Activated T-cell treated with anti-CD3 and anti-CD28 coated beads, Interleukin-2, amount 50 U/mL, for 72 hours (primary cell): ENCODE measurements at regions not wholly inside any gene's neighbourhood (a gene's known extent, or its start where the extent isn't known, plus 50 kb on each side); places are given as distances from the start of the nearest gene placed in this dataset.

Source experiments
- ATAC-seq, 2 donors: fragments of 150-1000 bp; cut with Tn5 transposase; replicated peaks in 1 of 2; 2 replicates each; pipeline ENCODE4 v1.10.0; 2021; ENCODE audit warnings: moderate library complexity in 2 of 2, mild to moderate bottlenecking in 1 of 2
- DNase-seq, 2 donors: peaks; one replicate each; pipeline ENCODE4 v3.0.0; 2021 to 2022; ENCODE audit warnings: mixed read lengths in 1 of 2
- H3K27ac Mint-ChIP-seq: one replicate; pipeline ENCODE4 v1.8.0; 2022; ENCODE audit warnings: mild to moderate bottlenecking, moderate library complexity, mixed read lengths
- H3K27me3 Mint-ChIP-seq: one replicate; pipeline ENCODE4 v1.8.0; 2022; ENCODE audit warnings: low read depth, mixed read lengths
- H3K36me3 Mint-ChIP-seq, 2 donors: one replicate each; pipeline ENCODE4 v1.8.0; 2022; ENCODE audit warnings: mixed read lengths in 2 of 2, mild to moderate bottlenecking in 1 of 2; ENCODE audit not compliant: insufficient read depth in 2 of 2
- H3K4me1 Mint-ChIP-seq: one replicate; pipeline ENCODE4 v1.8.0; 2022; ENCODE audit warnings: low read depth, mixed read lengths
- H3K4me3 Mint-ChIP-seq, 2 donors: one replicate each; pipeline ENCODE4 v1.8.0; 2022; ENCODE audit warnings: mild to moderate bottlenecking in 2 of 2, mixed read lengths in 2 of 2, moderate library complexity in 2 of 2
- H3K9me3 Mint-ChIP-seq, 2 donors: one replicate each; pipeline ENCODE4 v1.8.0; 2022; ENCODE audit warnings: mixed read lengths in 2 of 2

DNA sequence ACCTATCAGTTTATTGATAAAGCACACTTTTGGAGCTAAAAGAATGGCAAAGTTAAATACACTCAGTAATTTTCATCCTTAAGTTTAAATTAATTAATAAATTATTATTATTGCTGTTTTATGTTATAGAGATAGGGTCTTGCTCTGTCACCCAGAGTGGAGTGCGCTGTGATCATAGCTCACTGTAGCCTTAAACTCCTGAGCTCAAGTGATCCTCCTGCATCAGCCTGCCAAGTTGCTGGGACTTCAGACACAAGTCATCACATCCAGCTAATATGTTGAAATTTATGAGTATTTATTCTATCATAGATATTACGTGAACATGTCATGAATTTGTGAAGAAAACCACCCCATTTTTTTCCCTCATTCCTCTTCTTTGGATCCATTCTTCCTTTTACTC is 64.2 kb downstream of the GJA1 start:
- H3K27ac Mint-ChIP-seq: no peak overlapping the region
- DNase-seq (no peak), ATAC-seq (no peak)
- no peaks in the 10 kb centered on the region for H3K27me3 Mint-ChIP-seq
- H3K4me3 Mint-ChIP-seq: no peak overlapping the region
- no peaks in the 10 kb centered on the region for H3K9me3 Mint-ChIP-seq
- peaks cover 12% of the 10 kb centered on the region for H3K4me1 Mint-ChIP-seq
- no peaks in the 10 kb centered on the region for H3K36me3 Mint-ChIP-seq

DNA sequence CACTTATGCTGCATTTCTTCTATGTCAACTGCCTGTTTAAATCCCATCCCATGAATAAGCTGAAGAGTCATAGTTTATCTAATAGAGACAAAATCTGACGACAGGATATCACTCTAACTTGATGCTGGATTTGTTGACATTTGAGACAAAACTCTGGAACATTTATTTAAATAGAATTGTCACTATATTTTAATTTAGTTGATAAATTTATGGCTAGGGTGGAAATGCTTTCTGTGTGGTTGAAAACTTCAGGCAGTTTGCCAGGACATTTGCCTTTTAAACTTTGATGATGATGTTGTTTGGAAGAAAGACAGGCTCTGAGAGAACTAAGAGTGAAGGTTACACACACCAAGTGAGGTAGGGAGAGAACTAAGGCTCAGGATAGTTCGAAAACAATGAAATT is 68.1 kb downstream of the GJA1 start:
- no peak overlapping the region for H3K27ac Mint-ChIP-seq
- H3K4me3 Mint-ChIP-seq: no peak overlapping the region
- peaks cover 14% of the 10 kb centered on the region for H3K4me1 Mint-ChIP-seq
- peak in 1 of 2 donors; percentile 12 for ATAC-seq
- H3K36me3 Mint-ChIP-seq: no peaks in the 10 kb centered on the region
- H3K27me3 Mint-ChIP-seq: no peaks in the 10 kb centered on the region
- no peaks in the 10 kb centered on the region for H3K9me3 Mint-ChIP-seq
- no peak for DNase-seq

DNA sequence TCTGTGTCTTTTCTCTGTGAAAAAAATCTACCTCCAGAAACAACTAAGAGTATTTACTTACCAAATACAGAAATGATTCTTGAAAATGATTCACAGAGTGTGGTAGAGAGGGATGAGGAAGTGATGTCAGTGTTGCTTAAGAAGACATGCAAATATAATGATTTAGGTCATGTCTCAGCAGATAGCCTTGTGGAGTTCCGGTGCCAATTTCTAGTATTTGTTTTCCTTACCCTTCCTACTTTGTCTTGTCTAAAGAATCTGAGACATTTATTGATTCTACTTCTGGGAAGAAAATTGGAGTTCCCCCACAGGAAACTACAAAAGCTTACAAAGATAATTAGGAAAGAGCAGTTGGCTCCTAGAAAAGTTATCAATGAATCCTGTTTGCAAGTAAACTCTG is 68.8 kb downstream of the GJA1 start:
- H3K4me1 Mint-ChIP-seq: peaks cover 14% of the 10 kb centered on the region
- no peaks in the 10 kb centered on the region for H3K9me3 Mint-ChIP-seq
- H3K27ac Mint-ChIP-seq: peak overlapping the region; percentile 58
- DNase-seq: no peak
- H3K4me3 Mint-ChIP-seq: peak overlapping the region in 1 of 2 donors; percentile 8
- ATAC-seq: peak; percentile 92 to 96
- no peaks in the 10 kb centered on the region for H3K27me3 Mint-ChIP-seq
- no peaks in the 10 kb centered on the region for H3K36me3 Mint-ChIP-seq

DNA sequence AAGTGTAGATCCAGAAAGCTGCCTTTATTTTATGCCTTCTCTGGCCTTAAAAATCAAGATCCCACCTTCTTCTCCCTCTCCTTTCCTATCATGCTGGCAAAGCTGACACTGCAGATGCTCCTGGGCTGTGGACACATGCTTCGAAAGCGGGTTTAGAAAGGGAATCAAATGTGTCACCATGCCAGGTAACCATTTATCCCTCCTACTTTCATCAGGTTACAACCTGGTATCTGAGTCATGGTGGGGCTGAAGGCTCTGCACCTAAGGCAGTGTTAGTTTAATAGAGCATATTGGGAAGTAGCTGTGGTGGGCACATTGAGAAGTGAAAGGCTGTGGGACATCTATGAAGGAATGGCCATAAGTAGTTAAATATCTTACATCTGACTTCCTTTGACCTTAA is 69.8 kb downstream of the GJA1 start:
- Mint-ChIP-seq H3K27ac (no peak overlapping the region), H3K36me3 (no peaks in the 10 kb centered on the region), H3K9me3 (no peaks in the 10 kb centered on the region), H3K4me3 (no peak overlapping the region), H3K27me3 (no peaks in the 10 kb centered on the region), H3K4me1 (peaks cover 14% of the 10 kb centered on the region)
- no peak for ATAC-seq
- no peak for DNase-seq

DNA sequence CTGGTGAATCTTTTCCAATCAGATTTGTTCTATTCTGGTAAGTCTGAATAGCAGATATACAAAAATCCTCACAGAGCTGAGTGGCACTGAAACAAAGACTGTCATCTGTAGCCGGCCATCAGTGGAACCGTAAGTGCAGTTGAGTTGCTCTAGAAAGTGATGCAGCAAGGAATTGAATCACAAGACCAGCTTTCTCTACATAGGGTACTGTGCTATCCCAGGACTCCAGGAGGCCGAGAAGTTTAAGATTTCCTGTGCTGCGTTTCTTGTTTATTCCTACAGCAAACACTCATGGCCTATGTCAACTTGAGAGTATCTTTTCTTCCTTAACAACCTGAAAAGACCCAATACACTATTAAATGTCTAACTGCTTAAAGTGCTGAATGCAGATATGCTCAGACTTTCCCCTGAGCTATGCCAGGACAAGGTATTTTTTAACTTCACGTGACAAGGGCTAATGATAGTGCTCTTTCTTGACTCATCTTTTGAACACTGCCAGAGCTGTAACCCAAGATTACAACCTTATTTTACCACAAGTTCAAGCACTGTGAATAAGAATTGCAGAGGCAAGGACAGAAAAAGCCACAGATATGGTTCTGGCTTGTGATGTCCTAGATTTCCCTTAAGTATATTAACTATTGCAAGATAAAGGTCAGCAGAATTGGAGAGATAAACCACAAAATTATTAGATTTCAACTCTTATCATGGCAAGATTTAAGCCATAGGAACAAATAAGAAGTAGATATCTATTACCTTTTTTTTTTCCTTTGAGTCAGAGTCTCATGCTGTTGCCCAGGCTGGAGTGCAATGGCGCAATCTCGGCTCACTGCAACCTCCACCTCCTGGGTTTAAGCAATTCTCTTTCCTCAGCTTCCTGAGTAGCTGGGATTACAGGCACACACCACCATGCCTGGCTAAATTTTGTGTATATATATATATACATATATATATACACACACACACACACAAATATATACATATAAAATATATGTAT is 71.6 kb downstream of the GJA1 start:
- Mint-ChIP-seq H3K4me1 (peaks cover 14% of the 10 kb centered on the region), H3K9me3 (no peaks in the 10 kb centered on the region), H3K4me3 (no peak overlapping the region), H3K27me3 (no peaks in the 10 kb centered on the region), H3K36me3 (no peaks in the 10 kb centered on the region), H3K27ac (no peak overlapping the region)
- no peak for DNase-seq
- ATAC-seq: no peak

DNA sequence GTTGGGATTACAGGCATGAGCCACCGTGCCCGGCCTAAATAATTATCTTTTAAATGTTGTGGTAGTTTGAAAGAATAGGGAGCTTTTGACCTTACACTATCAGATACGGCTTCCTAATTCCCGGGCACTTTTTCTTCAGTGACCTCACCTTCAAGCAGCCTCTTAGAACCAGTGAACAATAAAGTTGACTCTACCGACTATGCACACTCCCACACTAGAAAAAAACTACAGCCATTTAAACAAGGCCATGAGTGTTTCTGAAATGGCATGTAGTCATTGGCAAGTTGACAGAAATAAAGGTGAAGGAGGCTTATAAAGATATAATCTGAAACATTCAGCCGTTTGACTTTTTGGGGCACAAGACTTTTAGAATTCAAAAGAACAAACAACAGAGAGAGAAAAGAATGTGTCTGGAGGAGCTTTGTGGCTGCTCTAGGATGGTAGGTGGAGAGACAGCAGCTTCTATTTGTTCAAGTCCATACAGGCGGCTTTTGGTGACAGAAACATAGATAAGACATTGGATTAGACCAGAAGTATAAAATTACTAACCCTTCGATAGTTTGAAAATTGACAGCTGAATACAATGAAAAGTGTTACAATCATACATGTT is 75.2 kb downstream of the GJA1 start:
- DNase-seq: no peak
- H3K27ac Mint-ChIP-seq: no peak overlapping the region
- no peak for ATAC-seq
- H3K9me3 Mint-ChIP-seq: no peaks in the 10 kb centered on the region
- H3K27me3 Mint-ChIP-seq: no peaks in the 10 kb centered on the region
- no peaks in the 10 kb centered on the region for H3K4me1 Mint-ChIP-seq
- H3K36me3 Mint-ChIP-seq: no peaks in the 10 kb centered on the region
- no peak overlapping the region for H3K4me3 Mint-ChIP-seq

DNA sequence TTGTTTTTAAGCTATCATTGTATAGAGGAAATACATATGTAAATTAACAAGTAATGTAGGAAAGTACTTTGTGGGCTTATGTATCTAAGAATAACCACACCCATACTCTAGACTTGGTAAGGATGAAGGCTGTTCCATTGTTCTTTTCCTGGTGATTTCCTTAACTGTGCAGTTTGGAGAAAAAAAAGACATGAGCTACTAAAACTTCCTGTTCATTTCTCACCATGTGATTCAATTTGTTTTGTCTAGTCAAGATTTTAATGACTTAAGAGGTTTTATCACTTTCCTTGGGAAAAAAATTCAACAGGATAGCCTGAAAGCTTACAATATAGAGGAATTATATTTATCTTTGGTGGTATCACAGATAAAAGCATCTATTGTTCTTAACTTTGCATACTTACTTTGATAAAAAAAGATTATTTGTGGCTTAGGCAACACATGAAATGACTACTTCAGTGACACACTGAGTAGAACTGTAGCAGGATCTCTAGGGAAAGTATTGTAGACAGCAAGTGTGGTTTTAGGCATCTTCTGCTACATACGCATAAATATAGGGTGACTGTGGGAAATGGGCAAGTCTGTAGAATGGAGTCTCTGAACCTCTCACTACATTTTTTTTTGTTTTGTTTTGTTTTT is 80.3 kb downstream of the GJA1 start:
- DNase-seq: no peak
- H3K27me3 Mint-ChIP-seq: no peaks in the 10 kb centered on the region
- H3K4me3 Mint-ChIP-seq: no peak overlapping the region
- H3K9me3 Mint-ChIP-seq: no peaks in the 10 kb centered on the region
- ATAC-seq: no peak
- H3K27ac Mint-ChIP-seq: no peak overlapping the region
- H3K4me1 Mint-ChIP-seq: no peaks in the 10 kb centered on the region
- no peaks in the 10 kb centered on the region for H3K36me3 Mint-ChIP-seq

DNA sequence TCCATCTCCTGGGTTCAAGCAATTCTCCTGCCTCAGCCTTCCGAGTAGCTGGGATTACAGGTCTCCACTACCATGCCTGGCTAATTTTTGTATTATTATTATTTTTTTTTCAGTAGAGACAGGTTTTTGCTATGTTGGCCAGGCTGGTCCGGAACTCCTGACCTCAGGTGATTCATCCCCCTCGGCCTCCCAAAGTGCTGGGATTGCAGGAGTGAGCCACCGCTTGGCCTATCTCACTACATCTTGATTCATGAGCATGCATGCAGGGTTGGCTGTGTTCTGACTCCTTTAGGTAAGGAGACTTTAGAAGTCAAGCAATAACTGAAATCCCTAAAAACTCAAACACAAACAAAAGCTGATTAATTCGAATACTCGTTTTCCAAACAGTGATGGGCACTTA is 80.9 kb downstream of the GJA1 start:
- Mint-ChIP-seq H3K36me3 (no peaks in the 10 kb centered on the region), H3K4me1 (no peaks in the 10 kb centered on the region), H3K27ac (no peak overlapping the region), H3K9me3 (no peaks in the 10 kb centered on the region), H3K27me3 (no peaks in the 10 kb centered on the region), H3K4me3 (no peak overlapping the region)
- ATAC-seq (no peak), DNase-seq (no peak)

DNA sequence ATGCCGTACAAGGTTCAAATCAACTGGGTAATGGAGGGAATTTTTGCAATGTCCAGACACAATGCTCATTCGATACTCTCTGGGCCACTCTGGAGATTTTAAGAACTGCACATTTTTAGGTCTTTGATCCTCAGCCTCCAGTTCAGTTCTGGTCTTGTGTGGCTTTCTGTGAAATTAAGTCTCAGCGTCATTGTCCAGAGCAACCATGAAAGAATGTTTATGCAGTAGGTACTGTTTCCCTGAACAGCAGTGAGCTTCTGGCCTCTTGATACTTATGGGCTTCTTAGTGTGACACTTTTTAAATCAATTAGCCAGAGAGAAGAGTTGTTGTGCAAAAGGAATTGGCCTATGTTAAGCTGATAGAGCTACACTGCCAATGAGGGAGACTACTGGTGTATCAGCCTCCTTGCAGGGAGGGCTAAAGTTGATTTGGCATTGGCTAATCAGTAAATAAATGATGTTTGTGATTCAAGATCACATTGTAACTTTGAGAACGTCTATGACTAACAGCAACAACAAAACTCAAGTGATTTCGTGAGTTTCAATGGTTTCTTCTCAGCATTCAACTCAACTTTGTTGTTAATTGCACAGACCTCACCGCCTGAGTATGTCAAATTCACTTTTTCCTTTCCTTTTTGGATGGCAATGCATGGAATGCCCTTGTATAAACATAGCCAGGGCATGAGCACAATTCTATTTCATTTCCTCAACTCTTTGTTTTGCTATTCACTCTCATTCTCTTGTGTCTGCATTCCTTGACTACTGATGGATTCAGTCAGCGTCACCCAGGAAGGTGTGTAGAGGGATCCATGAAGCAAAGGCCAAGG is 85.1 kb downstream of the GJA1 start:
- ATAC-seq (no peak), DNase-seq (no peak)
- no peaks in the 10 kb centered on the region for H3K9me3 Mint-ChIP-seq

DNA sequence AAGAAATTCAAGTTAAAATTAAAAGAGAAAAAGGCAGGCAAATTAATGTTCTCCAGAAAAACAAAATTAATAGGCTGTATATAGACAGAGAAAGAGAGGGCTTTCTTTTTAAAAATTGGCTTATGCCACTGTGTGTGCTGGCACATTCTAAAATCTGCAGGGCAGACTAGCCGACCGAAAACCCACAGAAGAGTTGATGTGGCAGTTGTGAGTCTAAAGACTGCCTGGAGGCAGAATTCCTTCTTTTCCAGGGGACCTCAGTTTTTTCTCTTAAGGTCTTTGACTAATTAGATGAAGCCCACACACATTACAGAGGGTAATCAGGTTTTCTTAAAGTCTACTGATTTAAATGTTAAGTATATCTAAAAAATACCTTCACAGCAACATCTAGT is 85.7 kb downstream of the GJA1 start:
- ATAC-seq: no peak
- Mint-ChIP-seq H3K27me3 (no peaks in the 10 kb centered on the region), H3K4me3 (no peak overlapping the region), H3K9me3 (no peaks in the 10 kb centered on the region), H3K27ac (no peak overlapping the region), H3K36me3 (no peaks in the 10 kb centered on the region), H3K4me1 (no peaks in the 10 kb centered on the region)
- no peak for DNase-seq

More for the DNA sequence above, 85.1 kb downstream of the GJA1 start:
- no peaks in the 10 kb centered on the region for H3K27me3 Mint-ChIP-seq
- no peaks in the 10 kb centered on the region for H3K4me1 Mint-ChIP-seq
- no peaks in the 10 kb centered on the region for H3K36me3 Mint-ChIP-seq
- H3K4me3 Mint-ChIP-seq: no peak overlapping the region
- H3K27ac Mint-ChIP-seq: no peak overlapping the region

DNA sequence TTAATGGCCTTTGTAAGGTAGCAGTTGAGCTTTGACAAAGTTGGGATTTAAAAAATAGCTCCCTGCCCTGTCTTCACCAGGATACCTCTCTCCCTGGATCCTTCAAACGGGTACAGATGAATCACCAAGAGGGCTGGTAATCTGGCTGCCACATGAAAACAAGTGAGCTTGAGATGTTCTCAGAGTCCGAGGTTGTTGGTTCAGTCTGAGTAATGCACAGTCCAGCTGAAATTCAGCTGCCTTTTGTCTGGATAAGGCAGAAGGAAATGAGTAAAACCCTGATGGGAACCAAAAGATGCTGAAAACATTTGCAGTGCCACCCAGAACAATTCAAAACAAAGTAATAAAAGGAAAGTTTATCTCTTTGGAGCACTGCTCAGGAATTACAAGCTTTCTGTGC is 86.8 kb downstream of the GJA1 start:
- H3K4me1 Mint-ChIP-seq: no peaks in the 10 kb centered on the region
- no peak overlapping the region for H3K4me3 Mint-ChIP-seq
- no peaks in the 10 kb centered on the region for H3K36me3 Mint-ChIP-seq
- H3K9me3 Mint-ChIP-seq: no peaks in the 10 kb centered on the region
- DNase-seq (no peak), ATAC-seq (no peak)
- no peak overlapping the region for H3K27ac Mint-ChIP-seq
- H3K27me3 Mint-ChIP-seq: no peaks in the 10 kb centered on the region

DNA sequence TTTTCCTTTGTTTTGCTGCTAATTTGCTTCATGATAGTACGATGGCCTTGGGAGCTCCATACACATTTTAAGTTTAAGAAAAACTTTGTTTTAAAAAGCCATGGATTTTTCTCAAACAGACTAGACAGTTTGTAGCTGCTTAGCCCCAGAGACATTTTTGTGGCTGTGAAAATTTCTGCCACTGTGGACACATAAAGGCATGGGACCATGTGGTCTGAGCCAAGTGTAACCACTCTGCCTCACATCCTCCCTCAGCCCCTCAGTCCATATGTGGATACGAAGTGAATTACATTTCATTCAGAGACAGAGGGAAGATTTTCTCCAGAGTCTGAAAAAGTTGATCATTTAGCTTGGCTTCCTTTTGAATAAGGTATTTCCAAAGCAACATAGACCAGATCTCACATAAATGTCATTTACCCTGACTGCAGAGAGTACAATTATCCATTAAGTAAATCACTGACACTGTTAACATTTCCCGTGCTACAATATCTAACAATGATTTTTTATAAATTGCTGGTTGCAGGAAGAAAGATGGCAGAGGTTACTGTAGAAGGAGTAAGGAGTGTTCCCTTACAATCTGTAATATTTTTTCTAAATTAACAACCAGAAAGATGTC is 87.4 kb downstream of the GJA1 start:
- Mint-ChIP-seq H3K9me3 (no peaks in the 10 kb centered on the region), H3K27me3 (no peaks in the 10 kb centered on the region), H3K36me3 (no peaks in the 10 kb centered on the region), H3K4me1 (no peaks in the 10 kb centered on the region), H3K27ac (no peak overlapping the region), H3K4me3 (no peak overlapping the region)
- no peak for ATAC-seq
- DNase-seq: no peak
